ENCODE measurements at regions not wholly inside any gene's neighbourhood (a gene's known extent, or its start where the extent isn't known, plus 50 kb on each side); places are given as distances from the start of the nearest gene placed in this dataset.

DNA sequence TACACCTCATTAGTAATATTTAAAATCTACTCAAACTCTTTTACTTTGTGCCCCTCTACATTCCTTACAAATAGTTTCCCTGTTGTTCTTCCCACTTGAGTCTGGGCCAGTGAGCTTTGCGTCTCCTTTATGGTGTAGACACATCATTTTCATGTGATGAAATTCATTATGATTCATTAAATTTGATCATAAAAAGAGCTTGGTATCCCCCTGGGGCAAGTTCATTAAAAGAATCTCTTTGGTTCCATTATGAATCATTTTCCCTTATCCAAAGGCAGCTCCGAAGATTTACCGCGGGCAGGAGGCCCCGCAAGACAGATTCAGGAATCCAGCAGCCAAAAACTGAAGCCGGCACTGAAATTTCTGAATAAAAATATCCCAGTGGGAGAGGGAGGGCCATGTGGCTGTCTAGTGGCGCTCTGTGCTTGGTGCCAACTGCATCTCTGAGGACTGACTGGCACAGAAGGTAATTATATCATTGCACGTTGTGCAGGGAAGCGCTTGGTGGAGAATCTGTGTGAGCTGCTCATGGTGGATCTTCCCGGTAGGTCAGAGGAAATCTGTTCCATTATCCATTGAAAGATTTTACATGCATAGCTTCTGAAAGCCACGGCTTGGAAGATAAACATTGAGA lies 151.4 kb upstream of the PITRM1 start:
- no peak for TF ChIP-seq POLR2AphosphoS5 (IDR thresholded peaks at IDR 0.05; ENCODE audit: borderline replicate concordance, low read depth, low read length)
- no peak for TF ChIP-seq EZH2 (IDR thresholded peaks at IDR 0.05)
